K562 (cell line): ENCODE measurements at regions not wholly inside any gene's neighbourhood (a gene's known extent, or its start where the extent isn't known, plus 50 kb on each side); places are given as distances from the start of the nearest gene placed in this dataset.

Source experiments
- ATAC-seq: fragments of 200-7000 bp; cut with Tn5 transposase; 3 replicates; pipeline ENCODE4 v1.9.1; 2020; ENCODE audit warnings: moderate library complexity
- BruUV-seq: library from RNA; stranded (reverse); fragments of 400-500 nt; replicated peaks from 2 replicates; lab custom pipeline; 2021; lab: Mats Ljungman, UMichigan
- CTCF ChIA-PET: fragments of 300-600 bp; formaldehyde crosslinking; extraction: SDS; loops from one replicate; lab custom pipeline; 2021; ENCODE audit warnings: low intra/inter-chr PET ratio; lab: Yijun Ruan, JAX
- POLR2A ChIA-PET: fragments of 300-600, 350-650 bp; sonication (Branson Sonifier 250); formaldehyde crosslinking; extraction: SDS; loops from one replicate; lab custom pipeline; 2021; ENCODE audit warnings: antibody characterized with exemption, inconsistent platforms; lab: Yijun Ruan, JAX
- DNase-seq, 4 experiments: peaks; one replicate each; pipeline versions ENCODE4 v3.0.0 to v3.0.0-alpha.2; 2011 to 2018; ENCODE audit warnings: low spot score in 3 of 4, mixed read lengths in 3 of 4; ENCODE audit errors: extremely low read depth in 1 of 4
- FAIRE-seq: peaks from 2 replicates; lab custom pipeline; 2011; peaks lifted over from hg19 to GRCh38; lab: Jason Lieb, UNC
- H2AFZ ChIP-seq: 2 replicates; pipeline ENCODE4 v1.6.0; 2011; ENCODE audit warnings: low read depth, low read length, control low read depth, inconsistent platforms
- H3K27ac ChIP-seq: fragments of 200-600 bp; 3 replicates; pipeline ENCODE4 v1.8.0; 2011; ENCODE audit warnings: low read depth, mild to moderate bottlenecking, control low read depth, inconsistent platforms, low read length, moderate library complexity, mixed read lengths; ENCODE audit errors: extremely low read depth
- H3K27me3 ChIP-seq, 2 experiments: fragments of 300-600 bp in 1 of 2; 2 replicates in 1 of 2; 3 replicates in 1 of 2; pipeline versions ENCODE4 v1.6.0 to v1.8.0; 2011; ENCODE audit warnings: inconsistent platforms in 2 of 2, low read length in 2 of 2, mild to moderate bottlenecking in 1 of 2, mixed read lengths in 1 of 2, moderate library complexity in 1 of 2; ENCODE audit not compliant: control insufficient read depth in 2 of 2, insufficient read depth in 2 of 2
- H3K36me3 ChIP-seq: fragments of 300-600 bp; 3 replicates; pipeline ENCODE4 v1.8.0; 2011; ENCODE audit warnings: mild to moderate bottlenecking, low read length, inconsistent platforms; ENCODE audit not compliant: control insufficient read depth, insufficient read depth
- H3K4me1 ChIP-seq, 2 experiments: fragments of 200-600 bp in 1 of 2; replicated peaks in 1 of 2; 2 replicates in 1 of 2; 3 replicates in 1 of 2; pipeline versions ENCODE4 v1.5.1 to v1.8.0; 2011; ENCODE audit warnings: inconsistent platforms in 2 of 2, low read length in 2 of 2, mild to moderate bottlenecking in 1 of 2, mixed read lengths in 1 of 2, moderate library complexity in 1 of 2; ENCODE audit not compliant: control insufficient read depth in 2 of 2, insufficient read depth in 2 of 2
- H3K4me2 ChIP-seq: 2 replicates; pipeline ENCODE4 v1.6.1; 2011; ENCODE audit warnings: low read length, control low read depth, inconsistent platforms, mixed read lengths; ENCODE audit not compliant: insufficient read depth
- H3K4me3 ChIP-seq: fragments of 200-600 bp; sonication (generic), shearing (Covaris generic); 2 replicates; pipeline ENCODE4 v1.5.1; 2016; ENCODE audit warnings: control low read depth, inconsistent platforms
- H3K79me2 ChIP-seq: fragments of 200-600 bp; 3 replicates; pipeline ENCODE4 v1.8.0; 2011; ENCODE audit warnings: low read length, inconsistent platforms; ENCODE audit not compliant: control insufficient read depth, insufficient read depth
- H3K9ac ChIP-seq, 2 experiments: 2 replicates each; pipeline versions ENCODE4 v1.6.0 to v1.6.1; 2011; ENCODE audit warnings: low read depth in 2 of 2, low read length in 2 of 2, control low read depth in 1 of 2, inconsistent platforms in 1 of 2, mild to moderate bottlenecking in 1 of 2, mixed read lengths in 1 of 2; ENCODE audit not compliant: insufficient read depth in 1 of 2
- H3K9me1 ChIP-seq: one replicate; pipeline ENCODE4 v1.6.0; 2011; ENCODE audit warnings: inconsistent platforms, mild to moderate bottlenecking, low read length, moderate library complexity; ENCODE audit not compliant: control insufficient read depth, insufficient read depth
- H3K9me3 ChIP-seq: replicated peaks from 2 replicates; pipeline ENCODE4 v1.5.1; 2011; ENCODE audit warnings: low read depth, low read length, inconsistent platforms; ENCODE audit not compliant: control insufficient read depth, insufficient read depth
- H4K20me1 ChIP-seq: replicated peaks from 2 replicates; pipeline ENCODE4 v1.6.1; 2011; ENCODE audit warnings: low read length, inconsistent platforms, mixed read lengths; ENCODE audit not compliant: control insufficient read depth, insufficient read depth
- CBFA2T2 ChIP-seq: fragments of 450-650 bp; conservative IDR thresholded peaks from 2 replicates; pipeline ENCODE4 v1.6.1; 2017; ENCODE audit warnings: mild to moderate bottlenecking
- E4F1 ChIP-seq: fragments of 250-450 bp; sonication (Bioruptor Pico); IDR thresholded peaks from 2 replicates; pipeline ENCODE4 v1.5.0; 2021; ENCODE audit warnings: mild to moderate bottlenecking, borderline replicate concordance
- FUS ChIP-seq: fragments of 200-400 bp; formaldehyde crosslinking; optimal IDR thresholded peaks from 2 replicates; pipeline ENCODE3; 2017; ENCODE audit warnings: low read depth, low read length
- MAFK ChIP-seq: IDR thresholded peaks from 2 replicates; pipeline ENCODE4 v1.6.1; 2011; ENCODE audit warnings: low read length, improper control_type of control experiment
- RAD21 ChIP-seq, 2 experiments: fragments of 250-450 bp in 1 of 2; fragments of 450-650 bp in 1 of 2; sonication (Bioruptor Pico) in 1 of 2; formaldehyde crosslinking in 1 of 2; IDR thresholded peaks in 1 of 2; conservative IDR thresholded peaks in 1 of 2; 2 replicates each; pipeline versions ENCODE4 v1.4.0 to v1.8.0; 2020 to 2022; ENCODE audit warnings: mild to moderate bottlenecking in 2 of 2, moderate library complexity in 1 of 2
- ZBTB40 ChIP-seq, 2 experiments: fragments of 450-650 bp in 1 of 2; sonication (generic) in 1 of 2; formaldehyde crosslinking in 1 of 2; IDR thresholded peaks; 2 replicates each; pipeline versions ENCODE4 v1.7.1 to v1.9.0; 2016 to 2022; ENCODE audit warnings: inconsistent platforms in 1 of 2, mild to moderate bottlenecking in 1 of 2, missing genetic modification reagents in 1 of 2
- ZC3H8 ChIP-seq: fragments of 450-650 bp; IDR thresholded peaks from 2 replicates; pipeline ENCODE4 v1.6.1; 2017
- ZNF79 ChIP-seq: fragments of 250-450 bp; sonication (Bioruptor Pico); IDR thresholded peaks from 2 replicates; pipeline ENCODE4 v1.4.0; 2020; ENCODE audit warnings: low read depth, mild to moderate bottlenecking, moderate library complexity
- WGBS: fragments of 100-300 bp; shearing (Covaris generic); methylation state at CpG from one replicate; pipeline ENCODE4 v1.1.6; 2016; ENCODE audit warnings: low coverage, mixed read lengths; ENCODE audit not compliant: insufficient coverage; ENCODE audit errors: missing lambda C conversion rate; 5-methylcytosine and 5-hydroxymethylcytosine counted together
- in situ Hi-C: fragments of 300-500 bp; cut with MboI; formaldehyde crosslinking; loops from 4 replicates; pipeline ENCODE4 v1.15.0; 2018; ENCODE audit warnings: inconsistent platforms, mixed read lengths
- intact Hi-C: fragments of 100-400 bp; cut with micrococcal nuclease; formaldehyde crosslinking; loops from 2 replicates; pipeline ENCODE4 v1.14.2; 2022

- no peak overlapping the region for H3K4me3 ChIP-seq
- H4K20me1 ChIP-seq: peaks cover 8% of the 10 kb centered on the region; the same call in 1 of the 2 replicates
- WGBS: 96% methylated on average over 2 of the region's 2 CpGs
- no peak for FAIRE-seq
- no peaks in the 10 kb centered on the region for H3K9me3 ChIP-seq
- no peak overlapping the region for H3K4me2 ChIP-seq
- peaks cover 9% of the 10 kb centered on the region; the same call in 1 of the 3 replicates for H3K79me2 ChIP-seq
- H3K9ac ChIP-seq: no peak overlapping the region
- ChIA-PET CTCF (no interaction called here), POLR2A (no interaction called here)
- BruUV-seq: no TSS peak
- H3K27ac ChIP-seq: no peak overlapping the region
- no peaks in the 10 kb centered on the region for H3K27me3 ChIP-seq
- H3K4me1 ChIP-seq: peaks cover 23 to 24% of the 10 kb centered on the region in 2 experiments
- ATAC-seq: no peak
- peaks cover 8% of the 10 kb centered on the region; the same call in 1 of the 3 replicates for H3K36me3 ChIP-seq
- intact Hi-C loops: no loop called here
- H3K9me1 ChIP-seq: no peaks in the 10 kb centered on the region
- no peak for DNase-seq
- H2AFZ ChIP-seq: no peak overlapping the region
- in situ Hi-C loops: no loop called here
- TF ChIP-seq E4F1 (CRISPR knock-in tag): no peak
- TF ChIP-seq CBFA2T2: no peak
- TF ChIP-seq ZC3H8: no peak
- TF ChIP-seq MAFK: no peak
- TF ChIP-seq ZBTB40 (IDR thresholded peaks at IDR 0.05): no peak
- no peak for TF ChIP-seq ZBTB40 (CRISPR knock-in tag; IDR thresholded peaks at IDR 0.05)
- no peak for TF ChIP-seq ZNF79
- no peak for TF ChIP-seq RAD21 (CRISPR knock-in tag; conservative IDR thresholded peaks at IDR 0.05 in 1 of 2, IDR thresholded peaks at IDR 0.05 in 1 of 2)
- TF ChIP-seq FUS: no peak
These were observed 87.8 kb downstream of the PRR15 start for GRCh38 chr7:29651477-29651876.
